OCI-LY1 (cell line): ENCODE measurements at regions not wholly inside any gene's neighbourhood (a gene's known extent, or its start where the extent isn't known, plus 50 kb on each side); places are given as distances from the start of the nearest gene placed in this dataset.
"Not testable (repeated sequence)": the region's sequence is repeated elsewhere in the genome, so short reads cannot be mapped to it uniquely, and the experiment has no call there.

Experiments
- H2AFZ ChIP-seq: fragments of 200-600 bp; sonication (generic), shearing (Covaris generic); 2 replicates; pipeline ENCODE4 v1.6.0; 2014; ENCODE audit warnings: antibody characterized with exemption, mild to moderate bottlenecking, low read length
- H3F3A ChIP-seq: fragments of 200-600 bp; sonication (generic), shearing (Covaris generic); 2 replicates; pipeline ENCODE4 v1.6.0; 2014; ENCODE audit warnings: mild to moderate bottlenecking, antibody characterized with exemption, low read length, moderate library complexity; ENCODE audit not compliant: insufficient read depth
- H3K27ac ChIP-seq: fragments of 200-600 bp; sonication (generic); 2 replicates; pipeline ENCODE4 v1.5.1; 2014; ENCODE audit warnings: low read length, mixed run types, mild to moderate bottlenecking, low read depth; ENCODE audit not compliant: poor library complexity, severe bottlenecking
- H3K27me3 ChIP-seq: fragments of 200-600 bp; sonication (generic); 2 replicates; pipeline ENCODE4 v1.6.0; 2014; ENCODE audit warnings: antibody characterized with exemption, mild to moderate bottlenecking, low read length, moderate library complexity; ENCODE audit not compliant: insufficient read depth
- H3K36me3 ChIP-seq: fragments of 200-600 bp; sonication (generic); 2 replicates; pipeline ENCODE4 v1.6.1; 2014; ENCODE audit warnings: mild to moderate bottlenecking, antibody characterized with exemption, low read length, moderate library complexity, mixed read lengths; ENCODE audit not compliant: insufficient read depth
- H3K4me1 ChIP-seq: fragments of 200-600 bp; sonication (generic); 2 replicates; pipeline ENCODE4 v1.5.1; 2014; ENCODE audit warnings: mild to moderate bottlenecking, low read length, moderate library complexity; ENCODE audit not compliant: insufficient read depth, severe bottlenecking
- H3K4me2 ChIP-seq: fragments of 200-600 bp; sonication (generic), shearing (Covaris generic); 2 replicates; pipeline ENCODE4 v1.6.1; 2014; ENCODE audit warnings: low read length
- H3K4me3 ChIP-seq: fragments of 200-600 bp; sonication (generic); 2 replicates; pipeline ENCODE4 v1.5.1; 2014; ENCODE audit warnings: low read length, low read depth, mild to moderate bottlenecking, mixed read lengths; ENCODE audit not compliant: poor library complexity, severe bottlenecking
- H3K79me2 ChIP-seq: fragments of 200-600 bp; shearing (Covaris generic); 2 replicates; pipeline ENCODE4 v1.6.1; 2016; ENCODE audit warnings: mixed run types, low read length, mixed read lengths; ENCODE audit not compliant: insufficient read depth
- H3K9ac ChIP-seq: fragments of 200-600 bp; sonication (generic), shearing (Covaris generic); 2 replicates; pipeline ENCODE4 v1.6.1; 2014; ENCODE audit warnings: mild to moderate bottlenecking, low read length, mixed read lengths
- H3K9me2 ChIP-seq: fragments of 200-600 bp; sonication (generic), shearing (Covaris generic); 2 replicates; pipeline ENCODE4 v1.6.1; 2014; ENCODE audit warnings: low read depth, mild to moderate bottlenecking, low read length, mixed read lengths
- H3K9me3 ChIP-seq: fragments of 200-600 bp; shearing (Covaris generic); 2 replicates; pipeline ENCODE4 v1.6.1; 2014; ENCODE audit warnings: low read length, mixed read lengths
- H4K20me1 ChIP-seq: fragments of 200-600 bp; sonication (generic), shearing (Covaris generic); 2 replicates; pipeline ENCODE4 v1.6.0; 2016; ENCODE audit warnings: mild to moderate bottlenecking, low read length; ENCODE audit not compliant: insufficient read depth
- EZH2 ChIP-seq: fragments of 200-600 bp; sonication (generic), shearing (Covaris generic); IDR thresholded peaks from 2 replicates; pipeline ENCODE4 v1.8.0; 2017; ENCODE audit warnings: borderline replicate concordance, mixed run types, mild to moderate bottlenecking, antibody characterized with exemption, low read length, moderate library complexity, mixed read lengths
- TF ChIP-seq, protein P1 (sequence below): fragments of 200-600 bp; sonication (generic), shearing (Covaris generic); IDR thresholded peaks from 2 replicates; pipeline ENCODE4 v1.5.1; 2017; ENCODE audit warnings: mild to moderate bottlenecking, antibody characterized with exemption, low read length, moderate library complexity, mixed read lengths

DNA sequence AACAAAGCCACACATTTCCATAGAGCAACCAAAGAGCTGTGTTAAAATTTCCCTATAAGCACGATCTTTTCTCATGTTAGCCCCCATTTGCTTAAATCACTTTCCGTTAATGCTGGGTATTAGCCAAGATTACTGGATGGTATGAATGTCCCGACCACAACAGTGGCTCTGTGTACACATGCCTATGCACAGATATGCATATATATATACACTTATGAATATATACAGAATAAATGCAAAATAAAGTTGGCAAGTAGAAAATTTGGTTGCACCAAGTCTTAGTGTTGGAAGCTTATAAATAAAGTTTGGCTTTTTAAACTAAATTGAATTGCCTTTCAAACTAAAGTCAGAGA is 265.9 kb upstream of the ETAA1 start:
- Histone ChIP-seq H3K27ac (no peak overlapping the region), H3K9me3 (no peaks in the 10 kb centered on the region), H3F3A (no peaks in the 10 kb centered on the region), H2AFZ (no peak overlapping the region), H4K20me1 (no peaks in the 10 kb centered on the region), H3K4me2 (no peak overlapping the region), H3K36me3 (no peaks in the 10 kb centered on the region), H3K9ac (no peak overlapping the region), H3K9me2 (no peaks in the 10 kb centered on the region), H3K4me3 (no peak overlapping the region), H3K4me1 (no peaks in the 10 kb centered on the region), H3K27me3 (no peaks in the 10 kb centered on the region), H3K79me2 (no peaks in the 10 kb centered on the region)
- TF ChIP-seq, protein P1, sequence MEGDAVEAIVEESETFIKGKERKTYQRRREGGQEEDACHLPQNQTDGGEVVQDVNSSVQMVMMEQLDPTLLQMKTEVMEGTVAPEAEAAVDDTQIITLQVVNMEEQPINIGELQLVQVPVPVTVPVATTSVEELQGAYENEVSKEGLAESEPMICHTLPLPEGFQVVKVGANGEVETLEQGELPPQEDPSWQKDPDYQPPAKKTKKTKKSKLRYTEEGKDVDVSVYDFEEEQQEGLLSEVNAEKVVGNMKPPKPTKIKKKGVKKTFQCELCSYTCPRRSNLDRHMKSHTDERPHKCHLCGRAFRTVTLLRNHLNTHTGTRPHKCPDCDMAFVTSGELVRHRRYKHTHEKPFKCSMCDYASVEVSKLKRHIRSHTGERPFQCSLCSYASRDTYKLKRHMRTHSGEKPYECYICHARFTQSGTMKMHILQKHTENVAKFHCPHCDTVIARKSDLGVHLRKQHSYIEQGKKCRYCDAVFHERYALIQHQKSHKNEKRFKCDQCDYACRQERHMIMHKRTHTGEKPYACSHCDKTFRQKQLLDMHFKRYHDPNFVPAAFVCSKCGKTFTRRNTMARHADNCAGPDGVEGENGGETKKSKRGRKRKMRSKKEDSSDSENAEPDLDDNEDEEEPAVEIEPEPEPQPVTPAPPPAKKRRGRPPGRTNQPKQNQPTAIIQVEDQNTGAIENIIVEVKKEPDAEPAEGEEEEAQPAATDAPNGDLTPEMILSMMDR = no peak
- no peak for TF ChIP-seq EZH2

DNA sequence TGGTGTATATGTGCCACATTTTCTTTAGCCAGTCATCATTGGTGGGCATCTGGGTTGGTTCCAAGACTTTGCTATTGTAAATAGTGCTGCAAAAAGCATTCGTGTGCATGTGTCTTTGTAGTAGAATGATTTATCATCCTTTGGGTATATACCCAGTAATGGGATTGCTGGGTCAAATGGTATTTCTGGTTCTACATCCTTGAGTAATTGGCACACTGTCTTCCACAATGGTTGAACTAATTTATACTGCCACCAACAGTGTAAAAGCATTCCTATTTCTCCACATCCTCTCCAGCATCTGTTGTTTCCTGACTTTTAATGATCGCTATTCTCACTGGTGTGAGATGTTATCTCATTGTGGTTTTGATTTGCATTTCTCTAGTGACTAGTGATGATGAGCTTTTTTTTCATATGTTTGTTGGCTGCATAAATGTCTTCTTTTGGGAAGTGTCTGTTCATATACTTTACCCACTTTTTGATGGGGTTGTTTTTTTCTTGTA is 264.6 kb upstream of the ETAA1 start:
- H3K27me3 ChIP-seq, H3K27ac ChIP-seq, H3K4me3 ChIP-seq, H3K79me2 ChIP-seq, H3K36me3 ChIP-seq, H3K9me3 ChIP-seq, H2AFZ ChIP-seq, H3K9ac ChIP-seq, H3K4me1 ChIP-seq, H3K4me2 ChIP-seq, H4K20me1 ChIP-seq, H3F3A ChIP-seq, H3K9me2 ChIP-seq: not testable (repeated sequence)

DNA sequence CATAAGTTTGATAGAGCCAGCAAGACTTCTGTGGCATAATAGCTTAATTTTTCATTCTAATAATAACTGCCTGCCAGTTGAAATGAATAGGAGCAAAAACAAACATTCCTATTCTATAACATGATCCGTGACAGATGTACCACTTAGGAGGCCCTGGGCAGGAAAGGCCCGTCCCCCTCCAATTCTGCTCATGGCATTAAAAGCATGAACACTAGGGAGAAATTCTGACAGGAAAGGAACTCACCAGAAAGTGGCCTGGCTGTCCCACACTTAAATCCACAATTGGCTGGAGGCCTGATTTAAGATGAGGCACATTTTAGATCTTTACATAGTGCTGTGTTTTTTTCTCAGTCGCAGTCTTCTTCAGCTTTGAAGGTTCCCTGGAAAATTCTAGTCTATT is 261.9 kb upstream of the ETAA1 start:
- no peak overlapping the region for H3K4me2 ChIP-seq
- TF ChIP-seq, protein P1 = no peak
- no peak for TF ChIP-seq EZH2
- H3K27ac ChIP-seq = no peak overlapping the region
- no peak overlapping the region for H2AFZ ChIP-seq
- no peaks in the 10 kb centered on the region for H3K79me2 ChIP-seq
- no peaks in the 10 kb centered on the region for H3K4me1 ChIP-seq
- H3K9me2 ChIP-seq = no peaks in the 10 kb centered on the region
- no peaks in the 10 kb centered on the region for H3K9me3 ChIP-seq
- no peaks in the 10 kb centered on the region for H3K27me3 ChIP-seq
- H3K9ac ChIP-seq = no peak overlapping the region
- no peaks in the 10 kb centered on the region for H3K36me3 ChIP-seq
- no peak overlapping the region for H3K4me3 ChIP-seq
- no peaks in the 10 kb centered on the region for H3F3A ChIP-seq
- H4K20me1 ChIP-seq = no peaks in the 10 kb centered on the region

DNA sequence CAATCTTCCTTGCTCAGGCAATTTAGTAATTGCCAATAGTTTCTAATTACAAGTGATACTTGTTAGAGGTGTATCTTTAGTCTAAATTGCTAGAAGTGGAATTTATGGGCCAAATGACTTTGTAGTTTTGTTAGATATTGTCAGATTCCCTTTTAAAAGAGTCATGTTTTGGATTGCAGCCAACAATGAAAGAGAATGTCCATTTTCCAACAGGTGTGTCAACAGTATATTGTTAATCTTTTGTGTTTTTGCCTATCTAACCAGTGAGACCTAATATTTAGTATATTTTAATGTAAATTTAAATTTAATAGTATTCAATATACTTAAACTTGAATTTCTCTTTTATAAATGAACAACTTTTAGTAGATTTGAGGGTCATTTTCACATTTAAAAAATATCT is 259.4 kb upstream of the ETAA1 start:
- no peak overlapping the region for H3K4me2 ChIP-seq
- H3K9me2 ChIP-seq = no peaks in the 10 kb centered on the region
- H3K79me2 ChIP-seq = no peaks in the 10 kb centered on the region
- no peak overlapping the region for H3K27ac ChIP-seq
- H3K9ac ChIP-seq = no peak overlapping the region
- no peaks in the 10 kb centered on the region for H3F3A ChIP-seq
- no peaks in the 10 kb centered on the region for H3K9me3 ChIP-seq
- H3K36me3 ChIP-seq = no peaks in the 10 kb centered on the region
- no peaks in the 10 kb centered on the region for H4K20me1 ChIP-seq
- TF ChIP-seq, protein P1 = no peak
- no peak for TF ChIP-seq EZH2
- H3K27me3 ChIP-seq = no peaks in the 10 kb centered on the region
- no peak overlapping the region for H2AFZ ChIP-seq
- H3K4me1 ChIP-seq = no peaks in the 10 kb centered on the region
- H3K4me3 ChIP-seq = no peak overlapping the region
